DMS114 treated with DMSO at 0.1 percent for 48 hours (cell line): ENCODE measurements at regions not wholly inside any gene's neighbourhood (a gene's known extent, or its start where the extent isn't known, plus 50 kb on each side); places are given as distances from the start of the nearest gene placed in this dataset.

Experiments used
- DNase-seq: peaks from one replicate; lab custom pipeline; 2025; ENCODE audit not compliant: unreplicated experiment; lab: John Stamatoyannopoulos, UW

DNA sequence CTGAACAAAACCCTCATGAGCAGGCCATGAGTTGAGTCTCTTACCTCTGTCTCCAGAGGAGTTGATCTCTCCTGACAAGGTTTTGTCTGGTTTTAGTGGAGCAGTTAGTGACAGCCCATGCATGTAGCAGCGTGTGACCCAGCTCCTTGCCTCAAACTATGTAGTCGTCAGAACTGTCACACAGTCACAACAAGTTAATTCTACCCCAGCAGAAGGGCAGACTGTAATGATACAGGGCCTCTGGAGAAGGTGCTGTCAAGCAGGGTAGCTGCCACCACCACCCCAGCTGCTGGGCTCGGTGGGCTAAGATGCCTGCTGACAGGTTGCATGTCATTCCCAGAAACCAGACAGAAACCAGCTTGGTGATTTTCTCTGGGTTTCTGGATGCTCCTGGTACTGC, 194.5 kb downstream of the PSAT1 start:
- no peak for DNase-seq

DNA sequence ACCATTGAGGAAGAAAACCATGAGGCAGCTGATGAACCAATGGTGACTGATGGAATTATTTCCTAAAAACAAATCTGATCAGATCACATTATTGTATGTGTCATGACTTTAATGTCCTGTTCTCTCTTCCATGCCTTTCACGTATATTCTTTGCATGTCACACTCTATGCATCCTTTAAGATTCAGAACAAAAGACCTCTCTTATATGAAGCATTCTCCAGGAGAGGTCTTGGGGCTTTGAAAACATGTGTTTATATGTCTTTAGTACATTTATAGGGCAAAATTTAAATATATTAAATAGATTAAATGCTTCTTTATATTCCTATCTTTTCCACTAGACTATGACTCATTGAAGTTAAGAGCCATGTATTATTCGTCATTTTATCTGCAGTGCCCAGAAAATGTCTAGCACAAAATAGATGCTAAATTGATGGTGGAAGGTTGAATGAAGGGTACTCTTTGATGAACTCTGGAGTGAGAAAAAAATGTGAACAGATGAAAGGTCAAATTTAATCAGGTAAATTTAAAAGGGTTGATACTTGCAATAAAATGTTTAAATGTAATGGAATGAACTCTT, 196.3 kb downstream of the PSAT1 start:
- DNase-seq = no peak

DNA sequence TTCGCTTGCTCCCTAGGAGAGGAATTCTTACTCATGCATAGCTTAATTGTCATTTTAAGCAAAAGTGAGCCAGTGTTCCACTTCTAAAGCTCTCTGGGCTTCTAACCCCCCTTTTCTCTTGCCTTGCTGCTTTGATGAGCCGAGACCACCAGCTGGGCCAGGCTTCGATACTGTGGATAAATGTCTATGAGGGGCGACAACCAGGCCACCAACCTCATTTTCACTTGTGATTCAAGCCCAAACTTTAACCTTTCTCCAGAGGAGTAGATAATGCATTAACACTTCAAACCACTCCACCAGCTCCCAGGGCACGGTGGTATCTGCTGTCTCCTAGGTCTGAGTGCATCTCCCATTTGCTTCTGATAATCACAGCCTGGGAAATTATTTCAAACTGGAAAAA, 205.6 kb downstream of the PSAT1 start:
- DNase-seq = no peak

DNA sequence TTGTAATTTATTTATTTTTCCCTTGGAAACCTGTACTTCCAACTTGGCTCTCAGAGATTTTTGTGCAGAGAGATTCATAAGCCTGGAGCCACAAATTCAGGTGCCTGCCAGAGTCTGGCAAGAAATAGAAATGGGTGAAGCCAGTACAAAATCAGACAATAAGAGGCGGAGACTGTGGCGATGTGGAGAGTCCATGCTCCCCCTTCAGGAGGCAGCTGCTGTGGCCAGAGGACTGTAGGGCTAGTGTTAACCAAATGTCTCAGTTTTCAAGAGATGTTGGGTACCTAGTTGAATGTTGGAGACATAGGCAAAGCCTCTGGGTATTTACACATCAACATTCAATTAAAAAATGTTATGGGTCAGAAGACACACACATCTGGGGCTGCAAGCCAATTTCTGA, 208.6 kb downstream of the PSAT1 start:
- no peak for DNase-seq

DNA sequence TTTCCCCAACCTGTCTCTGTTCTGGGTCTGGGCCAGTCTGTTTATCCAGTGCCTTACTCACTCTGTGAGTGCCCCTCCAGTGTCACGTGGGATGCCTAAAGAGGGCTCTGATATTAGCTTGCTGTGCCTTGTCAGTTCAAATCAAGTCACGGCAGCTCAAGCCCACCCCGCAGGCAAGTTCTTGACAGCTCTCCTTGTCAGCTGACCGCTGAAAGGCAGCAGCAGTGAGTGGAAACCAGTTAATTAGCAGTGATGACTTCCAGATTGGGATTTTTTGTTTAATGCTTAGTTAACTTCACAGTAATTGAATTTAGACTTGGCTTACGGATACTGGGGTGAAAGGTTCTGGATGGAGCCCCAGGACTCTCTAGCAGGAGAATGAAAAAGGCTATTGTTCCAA, 210.1 kb downstream of the PSAT1 start:
- no peak for DNase-seq

DNA sequence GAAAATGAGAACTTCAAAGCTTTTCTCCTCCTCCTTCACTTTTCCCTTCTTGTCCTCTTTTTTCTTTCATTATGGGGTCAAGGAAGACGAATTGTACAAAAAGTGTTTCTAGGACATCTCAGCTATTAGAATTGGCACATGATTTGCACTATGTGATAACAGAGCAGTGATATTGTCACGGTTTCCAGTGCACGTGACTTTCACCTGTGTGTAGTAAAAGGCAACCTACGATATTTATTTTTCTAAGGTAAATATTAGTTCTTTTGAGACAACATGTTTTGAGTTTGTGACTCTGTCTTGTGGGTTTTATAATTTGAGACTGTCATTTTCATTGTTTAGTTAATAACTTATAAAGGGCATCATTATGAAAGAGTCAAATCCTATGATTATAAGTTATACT, 213.1 kb downstream of the PSAT1 start:
- no peak for DNase-seq

DNA sequence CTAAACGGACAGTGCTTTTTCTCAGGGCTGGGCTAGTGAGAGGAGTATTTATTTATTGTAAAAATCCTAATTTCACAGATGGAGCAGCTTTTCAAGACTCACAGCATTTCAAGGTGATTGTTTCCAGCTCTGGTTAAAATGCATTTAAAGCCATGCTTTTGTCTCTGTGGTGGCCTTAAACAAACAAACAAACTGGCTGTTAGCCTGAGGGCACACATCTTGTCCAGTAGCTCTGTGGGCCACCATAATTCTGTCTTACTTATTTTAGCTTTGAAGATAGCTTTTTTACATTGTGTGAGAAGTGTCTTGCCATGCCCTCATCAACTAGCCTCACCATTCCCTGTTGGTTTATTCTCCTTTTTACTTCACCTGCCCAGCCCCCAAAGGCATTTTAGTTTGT, 218.2 kb downstream of the PSAT1 start:
- no peak for DNase-seq

DNA sequence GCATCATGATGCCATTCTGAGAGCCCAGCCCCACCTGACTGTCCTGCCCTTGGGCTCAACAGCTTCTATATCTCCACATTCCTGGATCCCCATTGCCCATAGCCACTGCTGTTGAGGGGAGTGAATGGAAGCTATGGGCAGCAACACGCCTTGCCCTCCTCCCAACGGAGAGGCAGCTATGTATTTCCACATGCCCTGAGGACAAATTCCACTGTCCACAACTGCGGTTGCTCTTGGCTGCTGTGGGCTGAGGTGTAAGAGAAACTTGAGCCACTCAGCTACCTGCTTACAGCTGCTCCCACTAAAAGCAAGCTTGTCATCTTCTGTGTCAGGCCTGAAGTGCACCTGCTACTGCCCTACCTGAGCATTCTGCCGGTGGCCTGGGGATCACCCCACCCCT, 222.9 kb downstream of the PSAT1 start:
- DNase-seq = no peak

DNA sequence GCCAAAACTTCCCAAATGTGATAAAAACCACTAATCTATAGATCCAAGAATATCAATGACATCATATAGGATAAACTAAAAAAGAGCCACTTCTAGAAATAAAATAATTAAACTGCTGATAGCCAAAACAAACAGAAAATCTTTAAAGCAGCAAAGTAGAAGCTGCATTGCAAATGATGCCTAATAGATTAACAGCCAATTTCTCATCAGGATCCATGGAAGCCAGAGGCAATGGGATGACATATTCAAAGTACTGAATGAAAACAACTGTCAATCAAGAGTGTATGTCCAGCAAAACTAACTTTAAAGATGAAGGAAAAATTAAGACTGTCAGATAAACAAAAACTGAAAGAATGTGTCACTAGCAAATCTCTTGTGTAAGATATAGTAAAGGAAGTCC, 224.8 kb downstream of the PSAT1 start:
- no peak for DNase-seq

DNA sequence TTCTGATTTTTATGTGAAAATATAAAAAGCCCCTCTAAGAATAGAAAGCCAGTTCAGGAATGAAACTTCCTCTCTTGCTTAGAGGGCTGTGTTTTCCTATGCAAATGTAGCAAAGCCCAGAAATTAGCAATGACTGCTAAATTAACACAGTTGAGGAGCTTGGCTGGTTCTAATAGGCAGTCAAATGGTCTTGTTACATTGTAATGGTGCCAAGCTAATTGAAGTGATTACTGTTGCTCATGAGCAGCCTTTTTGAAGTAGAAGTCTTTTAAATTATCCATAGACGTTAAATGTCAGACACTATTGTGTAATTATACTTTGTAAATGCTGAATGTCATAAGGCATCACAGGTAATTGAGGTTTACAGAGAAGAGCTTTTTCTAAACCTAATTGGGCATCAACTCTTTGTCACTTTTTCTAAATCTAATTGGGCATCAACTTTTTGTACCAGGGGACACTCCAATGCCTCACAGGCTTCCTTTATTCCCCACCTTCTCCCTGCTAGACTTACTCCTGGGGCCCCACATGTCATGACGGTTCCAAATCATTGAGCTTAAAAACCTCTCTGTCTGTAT, 229.1 kb downstream of the PSAT1 start:
- DNase-seq = no peak

DNA sequence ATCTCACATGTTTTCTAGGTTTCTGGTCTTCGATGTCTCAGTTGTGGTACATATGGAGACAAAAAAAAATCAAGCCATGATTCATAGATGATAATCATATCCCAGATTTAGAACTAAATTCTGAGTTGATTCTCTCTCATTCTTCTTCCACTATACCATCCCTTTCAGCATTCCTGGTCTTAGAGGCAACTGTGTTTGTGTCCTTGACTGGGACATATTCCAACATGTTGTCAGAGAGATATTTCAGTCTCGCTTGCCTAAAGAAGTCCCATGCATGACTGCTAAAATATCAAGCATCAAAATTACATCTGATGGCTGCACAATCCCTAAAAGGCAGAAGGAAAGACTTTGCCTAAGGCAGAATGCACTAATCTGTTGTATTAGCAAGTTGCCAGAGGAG, 236.6 kb downstream of the PSAT1 start:
- DNase-seq = no peak

DNA sequence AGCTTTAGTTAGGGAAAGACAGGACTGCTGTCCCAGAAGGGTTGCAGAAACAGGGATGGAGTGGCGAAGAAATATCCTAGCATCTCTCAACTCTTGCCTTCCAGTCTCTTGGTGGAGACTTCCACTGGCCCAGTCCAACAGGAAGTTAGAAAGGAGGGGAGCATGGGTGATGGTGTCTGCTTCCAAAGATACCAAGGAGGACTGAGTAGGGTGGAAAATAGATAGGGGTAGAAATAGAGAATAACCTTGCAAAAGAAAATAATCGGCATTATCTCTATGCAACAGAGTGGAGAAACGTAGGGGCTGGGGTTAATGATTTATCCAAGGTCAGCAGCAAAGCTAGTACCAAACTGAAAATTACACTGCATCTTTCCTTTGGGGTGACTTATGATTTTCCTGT, 242.3 kb downstream of the PSAT1 start:
- DNase-seq = no peak

DNA sequence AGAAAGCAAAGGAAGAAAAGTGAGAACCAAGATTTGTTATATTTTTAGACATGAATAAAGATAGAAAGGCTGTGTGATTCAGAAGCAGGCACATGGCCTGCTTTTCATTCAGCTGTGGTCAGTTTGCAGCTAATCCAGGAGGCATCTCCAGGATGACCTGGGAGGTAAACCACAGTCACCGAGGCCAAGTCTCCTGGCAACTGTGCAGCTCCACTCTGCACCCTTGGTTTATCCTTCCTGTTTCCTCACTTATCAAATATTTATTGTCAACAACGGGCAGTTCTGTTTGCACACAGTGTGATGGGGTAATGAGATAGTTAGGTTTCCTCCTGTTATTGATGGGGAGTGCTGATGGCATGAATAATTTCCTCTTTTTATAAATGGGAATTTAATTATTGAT, 243.0 kb downstream of the PSAT1 start:
- DNase-seq = no peak

DNA sequence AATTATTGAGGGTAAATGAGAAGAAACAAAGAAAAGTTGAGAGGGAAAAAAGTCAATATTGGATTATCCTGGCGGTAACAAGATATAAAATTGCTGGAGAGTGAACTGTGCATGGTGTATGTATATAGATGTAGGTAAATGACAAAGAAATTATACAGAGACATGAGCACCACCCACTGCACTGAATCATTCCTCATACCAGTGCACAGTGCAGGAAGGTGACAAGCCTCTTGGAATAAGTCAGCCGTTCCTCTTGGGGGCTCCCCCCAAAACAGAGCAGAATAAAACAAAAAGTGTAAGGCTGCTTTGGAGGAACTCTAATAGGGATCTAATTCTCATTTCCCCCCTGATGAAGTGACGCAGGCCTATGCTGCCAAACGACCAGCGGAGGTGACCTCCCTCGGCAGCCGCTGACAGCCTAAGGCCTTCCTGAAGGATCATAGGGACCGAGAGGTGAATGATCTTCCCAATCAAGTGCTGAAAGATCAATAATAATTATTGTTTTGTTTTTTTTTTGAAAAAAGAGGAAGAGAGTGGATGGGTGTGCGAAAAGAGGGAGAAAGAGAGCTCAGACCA, 245.0 kb downstream of the PSAT1 start:
- DNase-seq = no peak

DNA sequence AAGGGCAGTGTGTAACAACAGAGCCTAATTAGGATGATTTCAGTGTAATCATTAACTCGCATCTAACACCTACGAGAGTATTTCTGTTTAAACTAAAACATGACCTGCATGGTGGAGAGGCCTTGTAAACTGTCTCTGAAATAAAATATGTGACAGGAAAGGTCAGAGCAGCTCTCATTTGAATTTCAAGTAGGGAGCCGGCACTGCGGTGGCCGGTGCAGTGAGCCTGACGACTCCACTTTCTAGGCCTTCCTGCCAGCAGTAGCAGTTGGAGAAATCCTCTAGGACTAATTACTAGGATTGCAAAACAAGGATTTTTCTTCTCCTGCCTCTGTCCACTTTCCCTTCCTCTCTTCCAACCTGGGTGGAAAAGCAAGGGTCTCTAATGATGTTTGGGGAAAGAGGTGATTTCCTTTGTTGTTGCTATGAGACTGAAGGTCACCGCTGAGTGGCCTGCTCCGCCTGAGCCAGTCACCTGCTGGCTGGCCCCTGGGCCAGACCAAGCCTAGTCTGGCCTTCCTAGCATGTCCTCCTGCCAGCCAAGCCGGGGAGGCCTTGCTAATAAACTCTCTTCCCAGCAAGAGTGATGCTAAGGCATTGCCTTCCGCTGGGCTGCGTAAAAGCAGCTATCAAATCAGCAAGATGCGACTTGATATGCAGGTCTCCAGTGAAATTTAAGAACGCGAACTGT, 245.7 kb downstream of the PSAT1 start:
- no peak for DNase-seq

DNA sequence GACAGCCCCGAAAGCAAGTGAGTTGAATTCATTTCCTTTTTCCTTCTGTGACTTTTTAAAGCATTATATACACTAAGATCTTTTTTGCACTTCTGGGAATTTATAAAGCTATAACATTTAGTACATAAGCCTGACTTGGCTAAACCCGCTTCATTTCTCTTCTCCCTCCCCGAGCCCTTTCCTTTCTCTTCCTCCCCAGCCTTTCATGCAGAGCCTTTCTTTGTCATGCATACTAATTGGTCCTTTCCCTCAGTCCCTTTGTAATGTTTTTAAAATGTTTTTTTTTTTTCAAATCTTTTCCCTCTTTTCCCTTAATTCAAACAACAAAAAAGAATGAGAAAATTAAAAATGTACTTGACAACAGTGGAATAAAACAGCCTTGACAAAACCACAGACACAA, 246.4 kb downstream of the PSAT1 start:
- DNase-seq = no peak

DNA sequence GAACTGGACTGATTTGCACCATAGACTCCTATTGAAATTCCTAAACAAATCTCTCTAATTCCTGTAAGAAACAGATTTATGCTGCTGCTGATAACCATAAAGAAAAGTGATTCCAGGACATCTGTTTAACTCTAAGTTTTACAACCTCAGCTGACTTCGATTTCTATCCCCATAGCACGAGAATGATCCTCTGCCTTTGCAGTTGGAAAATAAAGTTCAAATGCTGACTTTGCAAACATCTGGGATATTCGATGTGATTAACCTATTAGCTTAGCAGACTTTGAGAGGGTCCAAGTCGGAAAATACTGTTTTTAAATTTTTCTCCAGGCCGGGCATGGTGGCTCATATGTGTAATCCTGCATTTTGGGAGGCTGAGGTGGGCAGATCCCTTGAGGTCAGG, 247.3 kb downstream of the PSAT1 start:
- DNase-seq = no peak

DNA sequence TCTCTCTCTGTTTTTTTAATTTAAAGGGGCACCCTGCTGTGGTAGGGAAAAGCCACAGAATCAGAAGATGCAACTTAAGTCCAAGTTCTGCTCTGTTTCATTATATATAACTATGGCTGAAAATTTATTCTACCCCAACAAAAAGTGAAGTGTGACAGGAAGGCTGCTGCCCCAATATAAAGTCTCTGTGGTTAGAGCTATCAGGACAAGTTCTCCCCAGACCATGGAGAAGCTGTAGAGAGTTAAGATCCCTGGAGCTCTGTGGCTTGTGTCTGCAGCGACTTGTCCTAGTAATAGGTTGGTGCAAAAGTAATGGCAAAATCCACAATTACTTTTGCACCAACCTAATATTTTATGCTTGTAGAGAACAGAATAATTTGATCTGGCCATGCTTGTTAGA, 250.9 kb downstream of the PSAT1 start:
- no peak for DNase-seq

DNA sequence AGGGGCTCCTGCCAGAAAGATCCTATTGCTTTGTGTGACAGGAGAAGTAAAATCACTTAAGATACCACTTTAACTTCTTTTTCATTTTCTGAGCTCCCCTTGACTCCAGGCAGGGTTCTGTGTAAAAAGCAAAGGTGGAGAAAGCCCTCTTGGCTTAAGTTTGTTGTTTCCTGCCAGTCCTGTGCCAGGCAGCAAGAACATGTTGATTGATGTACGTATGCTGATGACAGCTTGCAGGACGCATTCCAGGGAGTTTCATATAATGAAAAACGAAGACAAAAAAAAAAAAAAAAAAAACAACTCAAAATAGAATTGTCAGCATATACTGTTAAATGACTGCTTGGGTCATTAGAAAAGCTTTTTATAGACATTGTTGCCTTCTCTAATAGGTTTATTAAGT, 251.7 kb downstream of the PSAT1 start:
- DNase-seq = no peak

DNA sequence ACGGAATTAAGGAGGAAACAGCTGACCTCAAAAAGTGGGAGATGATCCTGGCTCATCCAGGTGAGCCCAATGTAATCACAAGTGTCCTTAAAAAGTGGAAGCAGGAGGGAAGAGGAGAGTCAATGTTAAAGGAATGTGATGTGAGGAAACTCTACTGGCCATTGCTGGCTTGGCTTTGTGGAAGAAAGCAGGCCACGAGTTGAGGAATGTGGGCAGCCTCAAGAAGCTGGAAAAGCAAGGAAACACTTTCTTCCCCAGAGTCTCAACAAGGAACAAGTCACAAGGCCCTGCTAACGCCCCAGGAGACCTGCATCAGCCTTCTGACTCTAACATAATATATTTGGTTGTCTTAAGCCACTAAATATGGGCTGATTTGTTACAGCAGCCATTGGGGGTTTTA, 252.8 kb downstream of the PSAT1 start:
- no peak for DNase-seq

DNA sequence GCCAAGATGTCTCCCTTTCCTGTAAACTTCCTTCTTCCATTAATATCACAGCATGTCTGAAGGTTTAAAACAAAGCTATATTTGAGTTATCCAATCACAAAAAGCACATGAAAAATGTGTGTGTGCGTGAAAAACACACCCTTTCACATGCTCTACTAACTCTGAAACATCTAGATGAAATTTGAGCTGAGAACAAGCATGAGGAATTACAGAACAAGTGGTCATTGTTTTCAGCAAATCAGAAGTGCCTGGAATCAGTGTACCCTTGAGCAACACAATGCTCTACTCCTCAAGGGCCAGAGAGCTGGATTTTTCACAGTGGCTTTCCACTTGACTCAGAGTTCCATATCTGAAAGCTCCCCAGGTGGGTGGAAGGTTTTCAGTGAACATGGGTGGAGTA, 255.9 kb downstream of the PSAT1 start:
- DNase-seq = no peak

DNA sequence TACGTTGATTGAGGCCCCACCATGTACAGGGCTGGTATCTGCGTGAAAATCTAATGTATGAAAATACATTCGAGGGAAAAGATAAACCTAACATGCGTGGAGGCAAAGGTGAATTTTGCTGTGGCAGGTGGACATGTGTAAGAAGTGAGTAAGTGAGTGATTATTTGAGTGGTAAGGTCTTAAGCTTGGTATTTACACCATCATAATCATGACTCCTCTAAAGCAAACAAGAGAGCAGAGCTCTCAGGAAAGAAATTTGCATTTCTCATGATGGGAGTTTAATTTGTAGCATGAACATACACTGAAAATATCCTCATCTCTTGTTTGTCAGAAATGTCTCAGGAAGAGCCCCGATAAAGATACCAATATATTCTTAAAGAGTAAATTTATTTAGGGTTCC, 260.6 kb downstream of the PSAT1 start:
- no peak for DNase-seq

DNA sequence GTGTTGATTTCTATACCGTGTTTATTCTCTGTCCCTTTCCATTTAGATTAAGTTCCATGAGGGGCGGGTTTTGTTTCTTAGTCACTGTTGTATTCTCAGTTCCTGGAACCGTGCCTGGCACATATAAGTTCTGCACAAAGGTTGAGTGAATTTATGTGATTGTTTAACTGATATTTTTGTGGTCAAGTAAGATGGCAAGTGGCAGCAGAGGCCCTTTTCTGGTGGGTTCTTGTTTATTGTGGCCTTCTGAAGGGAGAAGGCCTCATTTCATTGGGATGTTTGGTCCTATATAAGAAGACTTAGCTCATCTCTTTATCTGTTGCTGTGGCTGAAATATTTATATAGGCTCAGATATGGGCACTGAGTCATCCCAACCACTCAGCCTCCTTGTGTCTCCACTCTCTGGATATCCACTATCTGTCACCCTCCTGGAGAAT, 262.5 kb downstream of the PSAT1 start:
- DNase-seq = no peak
